Coronary artery (tissue), 2 donors: ENCODE measurements at regions not wholly inside any gene's neighbourhood (a gene's known extent, or its start where the extent isn't known, plus 50 kb on each side); places are given as distances from the start of the nearest gene placed in this dataset.

Experiments used
- DNase-seq: peaks from one replicate; pipeline ENCODE4 v3.0.0-alpha.2; 2017; ENCODE audit warnings: low spot score
- H3K27ac ChIP-seq, 2 donors: fragments of 200-600 bp; sonication (generic); one replicate each; pipeline ENCODE4 v1.5.1; 2016 to 2019
- H3K4me3 ChIP-seq: fragments of 200-600 bp; sonication (generic); 2 replicates; pipeline ENCODE4 v1.5.1; 2016; ENCODE audit warnings: mild to moderate bottlenecking, moderate library complexity
- TF ChIP-seq, protein P1 (sequence below): fragments of 200-600 bp; sonication (generic); IDR thresholded peaks from one replicate; pipeline ENCODE4 v1.5.1; 2019; ENCODE audit warnings: antibody characterized with exemption

DNA sequence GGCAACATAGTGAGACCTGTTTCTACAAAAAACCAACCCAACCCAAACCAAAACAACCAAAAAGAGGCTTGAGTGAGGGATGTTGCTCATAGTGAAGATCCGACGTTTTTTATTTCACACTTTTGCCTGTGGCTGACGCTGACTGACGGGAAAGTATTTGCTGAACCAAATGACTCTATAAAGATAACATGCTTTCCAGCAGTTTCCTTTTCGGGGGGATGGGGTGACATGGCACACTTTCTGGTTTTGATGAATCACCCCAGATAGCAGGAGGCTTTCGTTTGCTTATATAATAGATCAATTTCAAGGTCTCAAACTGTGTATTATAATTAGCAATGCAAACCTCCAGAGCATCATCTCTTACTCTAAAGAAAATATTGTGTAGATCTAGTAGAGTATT, 150.8 kb downstream of the AQP4 start:
- Histone ChIP-seq H3K4me3 (no peak overlapping the region), H3K27ac (no peak overlapping the region)
- DNase-seq, result no peak
- TF ChIP-seq, protein P1, sequence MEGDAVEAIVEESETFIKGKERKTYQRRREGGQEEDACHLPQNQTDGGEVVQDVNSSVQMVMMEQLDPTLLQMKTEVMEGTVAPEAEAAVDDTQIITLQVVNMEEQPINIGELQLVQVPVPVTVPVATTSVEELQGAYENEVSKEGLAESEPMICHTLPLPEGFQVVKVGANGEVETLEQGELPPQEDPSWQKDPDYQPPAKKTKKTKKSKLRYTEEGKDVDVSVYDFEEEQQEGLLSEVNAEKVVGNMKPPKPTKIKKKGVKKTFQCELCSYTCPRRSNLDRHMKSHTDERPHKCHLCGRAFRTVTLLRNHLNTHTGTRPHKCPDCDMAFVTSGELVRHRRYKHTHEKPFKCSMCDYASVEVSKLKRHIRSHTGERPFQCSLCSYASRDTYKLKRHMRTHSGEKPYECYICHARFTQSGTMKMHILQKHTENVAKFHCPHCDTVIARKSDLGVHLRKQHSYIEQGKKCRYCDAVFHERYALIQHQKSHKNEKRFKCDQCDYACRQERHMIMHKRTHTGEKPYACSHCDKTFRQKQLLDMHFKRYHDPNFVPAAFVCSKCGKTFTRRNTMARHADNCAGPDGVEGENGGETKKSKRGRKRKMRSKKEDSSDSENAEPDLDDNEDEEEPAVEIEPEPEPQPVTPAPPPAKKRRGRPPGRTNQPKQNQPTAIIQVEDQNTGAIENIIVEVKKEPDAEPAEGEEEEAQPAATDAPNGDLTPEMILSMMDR, result no peak

DNA sequence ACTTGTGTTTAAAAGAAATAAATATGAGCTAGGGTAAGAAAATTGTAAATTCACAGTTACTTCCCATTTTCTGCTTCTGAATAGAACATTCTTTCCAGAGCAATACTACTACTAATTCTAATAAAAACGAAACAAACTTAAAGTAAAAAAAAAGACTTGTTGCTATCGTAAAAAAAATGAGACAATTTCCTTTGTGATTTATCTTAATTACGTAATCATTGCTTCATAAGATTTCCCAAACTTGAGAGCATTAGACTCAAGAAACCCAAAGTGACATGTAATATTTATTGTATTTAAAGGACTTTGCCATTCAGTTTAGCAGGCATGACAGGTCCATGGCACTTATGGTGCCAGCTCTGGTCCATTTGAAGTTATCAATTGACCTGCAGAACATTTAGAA, 153.8 kb downstream of the AQP4 start:
- TF ChIP-seq, protein P1, result no peak
- H3K27ac ChIP-seq, result no peak overlapping the region
- no peak for DNase-seq

DNA sequence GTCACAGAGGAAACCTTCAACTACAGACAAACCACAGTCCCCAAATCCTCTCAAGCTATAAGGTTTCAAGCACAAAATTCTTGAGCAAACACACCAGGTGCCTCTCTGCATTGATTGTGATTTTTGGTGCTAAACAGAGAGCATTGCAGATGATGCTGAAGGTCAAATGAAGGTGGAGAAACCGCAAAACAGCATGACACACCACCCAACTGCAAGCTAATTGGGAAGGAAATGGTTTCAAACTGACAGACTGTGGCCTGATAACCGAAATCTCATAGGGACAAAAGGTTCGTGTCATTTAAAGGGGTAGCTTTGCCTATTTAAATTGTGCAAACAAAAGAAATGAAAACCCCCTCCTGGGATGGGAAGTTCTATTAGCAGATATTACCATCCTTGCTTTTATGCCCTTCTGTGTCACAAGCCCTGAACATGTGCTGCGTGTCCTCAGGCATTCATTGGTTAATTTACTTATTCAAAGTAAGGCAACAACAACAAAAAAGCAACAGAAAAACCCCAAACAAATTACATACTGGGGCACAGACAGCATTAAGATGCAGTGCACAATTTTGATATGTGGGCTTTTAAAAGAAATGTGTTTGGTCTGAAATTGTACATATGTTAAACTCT, 154.9 kb downstream of the AQP4 start:
- Histone ChIP-seq H3K4me3 (no peak overlapping the region), H3K27ac (no peak overlapping the region)

More for the DNA sequence above, 153.8 kb downstream of the AQP4 start:
- no peak overlapping the region for H3K4me3 ChIP-seq

DNA sequence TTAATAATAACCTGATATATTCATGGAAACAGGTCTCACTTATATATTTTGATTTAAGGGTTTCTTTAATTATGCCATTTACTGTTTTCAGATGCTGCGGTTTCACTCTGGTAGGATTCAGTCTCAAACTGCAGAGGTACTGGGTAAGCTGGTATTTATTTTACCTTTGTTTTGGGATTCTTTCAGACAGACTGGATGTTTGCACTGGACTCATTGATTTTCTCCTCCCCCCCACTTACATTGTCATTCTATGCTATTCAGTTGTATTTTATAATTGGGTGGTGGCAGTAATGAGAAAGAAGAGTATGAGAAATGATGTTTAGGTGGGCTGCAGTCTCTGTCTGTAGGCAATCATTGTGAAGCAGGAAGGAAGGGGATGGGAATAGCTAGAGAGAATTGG, 155.6 kb downstream of the AQP4 start:
- no peak overlapping the region for H3K4me3 ChIP-seq
- H3K27ac ChIP-seq, result no peak overlapping the region
- no peak for DNase-seq
- TF ChIP-seq, protein P1, result no peak

More for the DNA sequence above, 154.9 kb downstream of the AQP4 start:
- TF ChIP-seq, protein P1, result no peak
- no peak for DNase-seq

DNA sequence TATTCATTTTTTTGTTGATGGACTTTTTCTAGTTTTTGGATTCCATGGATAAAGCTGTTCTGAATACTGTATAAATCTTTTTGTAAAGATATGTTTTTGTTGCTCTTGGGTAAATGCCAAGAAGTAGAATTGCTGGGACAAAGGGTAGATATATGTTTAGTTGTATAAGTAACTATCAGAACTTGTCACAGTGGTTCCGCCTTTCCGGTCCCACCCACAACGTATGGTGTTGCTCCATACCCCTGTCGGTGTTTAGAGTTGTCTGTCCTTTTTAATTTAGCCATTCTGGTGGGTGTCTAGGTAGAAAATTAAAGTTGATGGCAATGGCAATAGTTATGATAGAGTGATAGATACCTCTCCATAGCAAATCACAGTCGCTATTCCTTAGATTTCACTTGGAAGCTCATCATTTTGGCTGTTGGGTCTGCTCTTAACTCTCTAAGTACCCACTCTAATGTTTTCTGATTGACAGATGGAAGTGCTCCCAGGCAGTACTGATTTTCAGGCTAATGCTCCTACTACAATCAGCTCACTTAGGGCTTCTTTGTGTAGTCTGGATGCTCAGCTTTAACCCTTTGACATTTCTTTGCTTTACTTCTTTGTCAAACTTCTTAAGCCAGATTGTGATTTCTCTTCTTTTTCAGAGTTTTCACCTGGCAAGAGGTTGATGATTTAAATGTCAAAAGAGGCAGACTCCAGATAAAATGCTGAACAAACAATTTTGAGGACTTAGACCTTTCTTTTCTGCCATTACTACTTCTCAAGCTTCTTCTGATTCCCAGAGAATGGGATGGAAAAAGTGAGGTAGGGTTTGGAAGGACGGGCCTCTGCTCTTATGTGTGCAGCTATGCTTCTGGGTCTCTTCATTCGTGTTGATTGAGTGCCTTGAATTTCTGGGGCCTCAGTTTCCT, 156.4 kb downstream of the AQP4 start:
- DNase-seq, result no peak
- TF ChIP-seq, protein P1, result no peak
- no peak overlapping the region for H3K4me3 ChIP-seq

DNA sequence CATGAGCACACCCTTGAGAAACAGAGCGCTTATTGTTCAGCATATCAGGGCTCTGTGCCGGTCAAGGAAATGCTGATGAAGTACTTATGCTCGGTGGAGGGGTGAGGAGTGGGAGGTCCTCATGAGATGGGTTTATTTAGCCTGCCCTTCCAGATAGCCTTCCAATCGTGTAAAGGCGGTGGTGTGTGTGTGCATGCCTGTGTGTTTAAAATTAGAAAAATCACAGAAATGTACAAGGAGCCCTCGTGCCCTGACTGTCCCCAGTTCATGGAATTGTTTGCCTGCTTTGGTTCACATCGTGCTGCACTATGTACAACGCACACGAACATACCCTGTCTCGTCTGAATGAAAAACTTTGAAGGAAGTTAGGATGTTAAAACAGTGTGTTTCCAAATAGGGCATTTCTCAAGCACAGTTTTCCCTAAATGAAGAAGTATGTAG, 158.6 kb downstream of the AQP4 start:
- H3K4me3 ChIP-seq, result no peak overlapping the region
- TF ChIP-seq, protein P1, result no peak
- H3K27ac ChIP-seq, result no peak overlapping the region
- no peak for DNase-seq

More for the DNA sequence above, 156.4 kb downstream of the AQP4 start:
- H3K27ac ChIP-seq, result no peak overlapping the region
